ENCODE measurements at regions not wholly inside any gene's neighbourhood (a gene's known extent, or its start where the extent isn't known, plus 50 kb on each side); places are given as distances from the start of the nearest gene placed in this dataset.

DNA sequence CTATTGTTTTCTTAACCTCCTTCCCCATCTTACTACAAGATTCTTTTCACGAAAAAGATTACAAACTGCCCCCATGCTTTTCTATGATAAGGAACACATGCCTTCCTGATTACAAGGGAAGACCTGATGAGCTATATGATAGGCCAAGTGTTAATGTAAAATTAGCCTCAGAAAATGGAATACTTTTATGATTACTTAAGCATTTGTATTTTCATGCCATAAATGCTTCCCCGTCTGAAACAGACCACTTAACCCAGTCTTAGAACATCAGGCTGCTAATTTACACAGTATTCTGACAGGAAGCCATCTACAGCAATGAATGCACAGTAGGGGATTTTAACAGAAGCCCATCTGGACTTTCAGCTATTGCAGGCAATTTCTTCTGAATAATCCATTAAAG is 274.9 kb downstream of the HAO1 start:
- Histone ChIP-seq H3K27me3 (ENCODE audit: control insufficient read depth in 5 of 5, insufficient read depth in 4 of 5, low read length in 5 of 5) (no peaks in the 10 kb centered on the region), H3K9me3 (ENCODE audit: control insufficient read depth in 5 of 5, low read length in 5 of 5) (no peaks in the 10 kb centered on the region), H3K4me1 (ENCODE audit: control insufficient read depth in 5 of 5, insufficient read depth in 5 of 5, low read length in 5 of 5) (no peaks in the 10 kb centered on the region), H3K9ac (ENCODE audit: low read length in 5 of 5) (no peak overlapping the region), H3K4me3 (ENCODE audit: low read depth in 1 of 5, low read length in 5 of 5) (no peak overlapping the region), H3K27ac (ENCODE audit: low read depth, low read length) (no peak overlapping the region), H3K36me3 (ENCODE audit: control insufficient read depth in 5 of 5, insufficient read depth in 5 of 5, low read length in 5 of 5) (no peaks in the 10 kb centered on the region)

- Histone ChIP-seq H3K9ac (ENCODE audit: low read length in 5 of 5) (no peak overlapping the region), H3K4me1 (ENCODE audit: control insufficient read depth in 5 of 5, insufficient read depth in 5 of 5, low read length in 5 of 5) (no peaks in the 10 kb centered on the region), H3K36me3 (ENCODE audit: control insufficient read depth in 5 of 5, insufficient read depth in 5 of 5, low read length in 5 of 5) (no peaks in the 10 kb centered on the region), H3K27ac (ENCODE audit: low read depth, low read length) (no peak overlapping the region), H3K9me3 (ENCODE audit: control insufficient read depth in 5 of 5, low read length in 5 of 5) (no peaks in the 10 kb centered on the region), H3K4me3 (ENCODE audit: low read depth in 1 of 5, low read length in 5 of 5) (no peak overlapping the region), H3K27me3 (ENCODE audit: control insufficient read depth in 5 of 5, insufficient read depth in 4 of 5, low read length in 5 of 5) (no peaks in the 10 kb centered on the region)
Measured at GRCh38 chr20:7667194-7667593, 273.1 kb downstream of the HAO1 start.

GRCh38 chr20:7672571-7672970 is 267.7 kb downstream of the HAO1 start:
- Histone ChIP-seq H3K36me3 (ENCODE audit: control insufficient read depth in 5 of 5, insufficient read depth in 5 of 5, low read length in 5 of 5) (no peaks in the 10 kb centered on the region), H3K4me1 (ENCODE audit: control insufficient read depth in 5 of 5, insufficient read depth in 5 of 5, low read length in 5 of 5) (no peaks in the 10 kb centered on the region), H3K27ac (ENCODE audit: low read depth, low read length) (no peak overlapping the region), H3K9ac (ENCODE audit: low read length in 5 of 5) (no peak overlapping the region), H3K4me3 (ENCODE audit: low read depth in 1 of 5, low read length in 5 of 5) (no peak overlapping the region), H3K9me3 (ENCODE audit: control insufficient read depth in 5 of 5, low read length in 5 of 5) (no peaks in the 10 kb centered on the region), H3K27me3 (ENCODE audit: control insufficient read depth in 5 of 5, insufficient read depth in 4 of 5, low read length in 5 of 5) (no peaks in the 10 kb centered on the region)

- Histone ChIP-seq H3K36me3 (ENCODE audit: control insufficient read depth in 5 of 5, insufficient read depth in 5 of 5, low read length in 5 of 5) (no peaks in the 10 kb centered on the region), H3K27me3 (ENCODE audit: control insufficient read depth in 5 of 5, insufficient read depth in 4 of 5, low read length in 5 of 5) (no peaks in the 10 kb centered on the region), H3K4me1 (ENCODE audit: control insufficient read depth in 5 of 5, insufficient read depth in 5 of 5, low read length in 5 of 5) (no peaks in the 10 kb centered on the region), H3K4me3 (ENCODE audit: low read depth in 1 of 5, low read length in 5 of 5) (no peak overlapping the region), H3K9ac (ENCODE audit: low read length in 5 of 5) (no peak overlapping the region), H3K27ac (ENCODE audit: low read depth, low read length) (no peak overlapping the region), H3K9me3 (ENCODE audit: control insufficient read depth in 5 of 5, low read length in 5 of 5) (no peaks in the 10 kb centered on the region)
Measured at GRCh38 chr20:7673841-7674240, 266.4 kb downstream of the HAO1 start.

DNA sequence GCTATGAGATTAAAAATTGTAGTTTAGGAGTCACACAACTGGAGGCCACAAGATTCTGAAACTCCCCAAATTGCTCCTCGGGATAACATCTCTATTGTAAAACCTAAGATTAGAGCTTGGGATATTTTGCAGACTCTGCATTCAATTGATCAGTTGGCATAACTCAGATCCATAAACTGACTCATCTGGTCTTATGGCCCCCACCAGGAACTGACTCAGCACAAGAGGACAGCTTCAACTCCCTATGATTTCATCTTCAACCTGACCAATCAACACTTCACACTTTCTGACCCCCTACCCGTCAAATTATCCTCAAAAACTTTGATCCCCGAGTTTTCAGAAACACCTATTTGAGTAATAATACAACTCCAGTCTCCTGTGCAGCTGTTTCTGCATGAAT is 257.3 kb downstream of the HAO1 start:
- H3K36me3 ChIP-seq (ENCODE audit: control insufficient read depth in 5 of 5, insufficient read depth in 5 of 5, low read length in 5 of 5) = no peaks in the 10 kb centered on the region
- no peak overlapping the region for H3K27ac ChIP-seq (ENCODE audit: low read depth, low read length)
- H3K4me3 ChIP-seq (ENCODE audit: low read depth in 1 of 5, low read length in 5 of 5) = no peak overlapping the region
- H3K9me3 ChIP-seq (ENCODE audit: control insufficient read depth in 5 of 5, low read length in 5 of 5) = no peaks in the 10 kb centered on the region
- H3K27me3 ChIP-seq (ENCODE audit: control insufficient read depth in 5 of 5, insufficient read depth in 4 of 5, low read length in 5 of 5) = no peaks in the 10 kb centered on the region
- no peak overlapping the region for H3K9ac ChIP-seq (ENCODE audit: low read length in 5 of 5)
- H3K4me1 ChIP-seq (ENCODE audit: control insufficient read depth in 5 of 5, insufficient read depth in 5 of 5, low read length in 5 of 5) = no peaks in the 10 kb centered on the region

DNA sequence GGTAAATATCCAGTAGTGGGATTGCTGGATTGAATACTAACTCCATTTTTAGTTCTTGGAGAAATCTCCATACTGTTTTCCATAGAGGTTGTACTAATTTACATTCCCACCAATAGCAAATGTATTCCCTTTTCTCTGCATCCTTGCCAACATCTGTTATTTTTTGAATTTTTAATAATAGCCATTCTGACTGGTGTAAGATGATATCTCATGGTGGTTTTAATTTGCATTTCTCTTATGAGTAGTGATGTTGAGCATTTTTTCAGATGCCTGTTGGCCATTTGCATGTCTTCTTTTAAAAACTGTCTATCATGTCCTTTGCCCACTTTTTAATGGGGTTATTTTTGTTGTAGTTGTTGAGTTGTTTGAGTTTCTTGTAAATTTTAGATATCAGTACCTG is 253.2 kb downstream of the HAO1 start:
- H3K4me3 ChIP-seq (ENCODE audit: low read depth in 1 of 5, low read length in 5 of 5) = no peak overlapping the region
- H3K4me1 ChIP-seq (ENCODE audit: control insufficient read depth in 5 of 5, insufficient read depth in 5 of 5, low read length in 5 of 5) = no peaks in the 10 kb centered on the region
- no peaks in the 10 kb centered on the region for H3K36me3 ChIP-seq (ENCODE audit: control insufficient read depth in 5 of 5, insufficient read depth in 5 of 5, low read length in 5 of 5)
- H3K27me3 ChIP-seq (ENCODE audit: control insufficient read depth in 5 of 5, insufficient read depth in 4 of 5, low read length in 5 of 5) = no peaks in the 10 kb centered on the region
- H3K27ac ChIP-seq (ENCODE audit: low read depth, low read length) = no peak overlapping the region
- H3K9me3 ChIP-seq (ENCODE audit: control insufficient read depth in 5 of 5, low read length in 5 of 5) = no peaks in the 10 kb centered on the region
- H3K9ac ChIP-seq (ENCODE audit: low read length in 5 of 5) = no peak overlapping the region

GRCh38 chr20:7689151-7689550 is 251.1 kb downstream of the HAO1 start:
- H3K4me3 ChIP-seq (ENCODE audit: low read depth in 1 of 5, low read length in 5 of 5) = no peak overlapping the region
- H3K27me3 ChIP-seq (ENCODE audit: control insufficient read depth in 5 of 5, insufficient read depth in 4 of 5, low read length in 5 of 5) = no peaks in the 10 kb centered on the region
- no peaks in the 10 kb centered on the region for H3K4me1 ChIP-seq (ENCODE audit: control insufficient read depth in 5 of 5, insufficient read depth in 5 of 5, low read length in 5 of 5)
- H3K9me3 ChIP-seq (ENCODE audit: control insufficient read depth in 5 of 5, low read length in 5 of 5) = no peaks in the 10 kb centered on the region
- no peak overlapping the region for H3K27ac ChIP-seq (ENCODE audit: low read depth, low read length)
- no peaks in the 10 kb centered on the region for H3K36me3 ChIP-seq (ENCODE audit: control insufficient read depth in 5 of 5, insufficient read depth in 5 of 5, low read length in 5 of 5)
- no peak overlapping the region for H3K9ac ChIP-seq (ENCODE audit: low read length in 5 of 5)

DNA sequence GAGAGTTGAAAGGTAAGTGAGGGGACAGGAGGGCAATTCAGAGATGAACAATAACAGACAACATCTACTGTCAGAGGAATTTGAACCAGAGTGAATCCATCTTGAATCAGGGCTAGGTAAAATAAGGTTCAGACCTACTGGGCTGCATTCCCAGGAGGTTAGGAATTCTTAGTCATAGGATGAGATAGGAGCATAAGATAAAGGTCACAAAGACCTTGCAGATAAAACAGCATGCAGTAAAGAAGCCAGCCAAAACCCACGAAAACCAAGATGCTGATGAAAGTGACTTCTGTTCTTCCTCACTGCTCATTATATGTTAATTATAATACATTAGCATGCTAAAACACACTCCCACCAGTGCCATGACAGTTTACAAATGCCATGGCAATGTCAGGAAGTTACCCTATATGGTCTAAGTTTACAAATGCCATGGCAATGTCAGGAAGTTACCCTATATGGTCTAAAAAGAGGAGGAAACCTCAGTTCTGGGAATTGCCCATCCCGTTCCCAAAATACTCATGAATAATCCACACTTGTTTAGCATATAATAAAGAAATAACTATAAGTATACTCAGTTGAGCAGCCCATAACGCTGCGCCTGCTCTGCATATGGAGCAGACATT is 248.5 kb downstream of the HAO1 start:
- Histone ChIP-seq H3K4me1 (ENCODE audit: control insufficient read depth in 5 of 5, insufficient read depth in 5 of 5, low read length in 5 of 5) (peaks cover 0 to 3% (median 0%) of the 10 kb centered on the region in 5 donors), H3K27me3 (ENCODE audit: control insufficient read depth in 5 of 5, insufficient read depth in 4 of 5, low read length in 5 of 5) (no peaks in the 10 kb centered on the region), H3K27ac (ENCODE audit: low read depth, low read length) (no peak overlapping the region), H3K36me3 (ENCODE audit: control insufficient read depth in 5 of 5, insufficient read depth in 5 of 5, low read length in 5 of 5) (no peaks in the 10 kb centered on the region), H3K9ac (ENCODE audit: low read length in 5 of 5) (no peak overlapping the region), H3K4me3 (ENCODE audit: low read depth in 1 of 5, low read length in 5 of 5) (no peak overlapping the region), H3K9me3 (ENCODE audit: control insufficient read depth in 5 of 5, low read length in 5 of 5) (no peaks in the 10 kb centered on the region)

- H3K27ac ChIP-seq (ENCODE audit: low read depth, low read length) = no peak overlapping the region
- no peaks in the 10 kb centered on the region for H3K27me3 ChIP-seq (ENCODE audit: control insufficient read depth in 5 of 5, insufficient read depth in 4 of 5, low read length in 5 of 5)
- H3K4me1 ChIP-seq (ENCODE audit: control insufficient read depth in 5 of 5, insufficient read depth in 5 of 5, low read length in 5 of 5) = peaks cover 0 to 3% (median 0%) of the 10 kb centered on the region in 5 donors
- H3K36me3 ChIP-seq (ENCODE audit: control insufficient read depth in 5 of 5, insufficient read depth in 5 of 5, low read length in 5 of 5) = no peaks in the 10 kb centered on the region
- H3K9ac ChIP-seq (ENCODE audit: low read length in 5 of 5) = no peak overlapping the region
- H3K9me3 ChIP-seq (ENCODE audit: control insufficient read depth in 5 of 5, low read length in 5 of 5) = no peaks in the 10 kb centered on the region
- H3K4me3 ChIP-seq (ENCODE audit: low read depth in 1 of 5, low read length in 5 of 5) = no peak overlapping the region
Measured at GRCh38 chr20:7692478-7692877, 247.8 kb downstream of the HAO1 start.

GRCh38 chr20:7693761-7694160 is 246.5 kb downstream of the HAO1 start:
- Histone ChIP-seq H3K27ac (ENCODE audit: low read depth, low read length) (no peak overlapping the region), H3K36me3 (ENCODE audit: control insufficient read depth in 5 of 5, insufficient read depth in 5 of 5, low read length in 5 of 5) (no peaks in the 10 kb centered on the region), H3K9me3 (ENCODE audit: control insufficient read depth in 5 of 5, low read length in 5 of 5) (no peaks in the 10 kb centered on the region), H3K4me3 (ENCODE audit: low read depth in 1 of 5, low read length in 5 of 5) (no peak overlapping the region), H3K27me3 (ENCODE audit: control insufficient read depth in 5 of 5, insufficient read depth in 4 of 5, low read length in 5 of 5) (no peaks in the 10 kb centered on the region), H3K9ac (ENCODE audit: low read length in 5 of 5) (no peak overlapping the region), H3K4me1 (ENCODE audit: control insufficient read depth in 5 of 5, insufficient read depth in 5 of 5, low read length in 5 of 5) (peaks cover 0 to 3% (median 0%) of the 10 kb centered on the region in 5 donors)

- Histone ChIP-seq H3K9me3 (ENCODE audit: control insufficient read depth in 5 of 5, low read length in 5 of 5) (no peaks in the 10 kb centered on the region), H3K4me3 (ENCODE audit: low read depth in 1 of 5, low read length in 5 of 5) (no peak overlapping the region), H3K27me3 (ENCODE audit: control insufficient read depth in 5 of 5, insufficient read depth in 4 of 5, low read length in 5 of 5) (no peaks in the 10 kb centered on the region), H3K36me3 (ENCODE audit: control insufficient read depth in 5 of 5, insufficient read depth in 5 of 5, low read length in 5 of 5) (no peaks in the 10 kb centered on the region), H3K27ac (ENCODE audit: low read depth, low read length) (no peak overlapping the region), H3K9ac (ENCODE audit: low read length in 5 of 5) (no peak overlapping the region), H3K4me1 (ENCODE audit: control insufficient read depth in 5 of 5, insufficient read depth in 5 of 5, low read length in 5 of 5) (peaks cover 0 to 3% (median 0%) of the 10 kb centered on the region in 5 donors)
Measured at GRCh38 chr20:7695051-7695495, 245.2 kb downstream of the HAO1 start.

All from subcutaneous abdominal adipose tissue (tissue), 5 donors.